GM18867 (cell line): ENCODE measurements at regions not wholly inside any gene's neighbourhood (a gene's known extent, or its start where the extent isn't known, plus 50 kb on each side); places are given as distances from the start of the nearest gene placed in this dataset.

Experiments
- ATAC-seq: cut with Tn5 transposase; IDR thresholded peaks from one replicate; pipeline ENCODE4 v1.9.1; 2021; ENCODE audit warnings: mild to moderate bottlenecking, moderate library complexity; ENCODE audit not compliant: unreplicated experiment

DNA sequence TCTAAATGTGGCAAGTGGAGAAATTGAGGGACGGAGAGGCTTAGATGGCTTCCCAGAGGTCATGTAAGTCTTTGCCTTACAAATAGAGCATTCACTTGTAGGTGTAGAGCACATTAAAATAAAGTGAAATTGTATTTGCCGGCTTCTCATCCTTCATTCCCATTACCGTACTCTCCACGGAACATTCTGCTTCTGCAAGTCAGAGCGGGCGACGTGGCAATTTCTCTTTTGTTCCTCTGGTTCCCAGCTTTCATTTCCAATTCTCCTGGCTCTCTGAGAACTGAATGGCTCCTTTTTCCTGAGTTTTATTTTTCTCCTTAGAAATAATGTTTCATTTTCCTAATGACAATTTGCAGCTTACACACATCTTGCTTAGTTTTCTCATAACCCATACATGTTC, 51.3 kb upstream of the PFKP start:
- ATAC-seq: no peak

DNA sequence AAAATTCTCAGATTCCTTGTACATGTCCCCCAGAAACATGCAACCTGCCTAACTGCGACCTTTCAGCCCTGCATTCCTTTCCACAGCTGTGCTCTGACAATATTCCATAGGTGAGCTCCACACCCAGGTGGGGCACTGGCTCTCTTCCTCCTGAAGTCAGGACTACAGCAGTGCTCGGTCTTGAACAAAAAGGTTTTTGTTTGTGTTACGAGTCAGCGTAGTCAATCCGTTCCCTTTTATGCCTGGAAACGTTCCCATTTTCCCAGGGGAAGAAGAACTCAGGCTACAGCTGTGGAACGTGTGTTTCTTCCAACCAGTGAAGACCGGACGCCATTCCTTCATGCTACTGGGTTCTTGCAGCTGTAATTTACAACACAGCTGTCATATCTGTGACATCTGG, 52.4 kb upstream of the PFKP start:
- ATAC-seq: no peak

DNA sequence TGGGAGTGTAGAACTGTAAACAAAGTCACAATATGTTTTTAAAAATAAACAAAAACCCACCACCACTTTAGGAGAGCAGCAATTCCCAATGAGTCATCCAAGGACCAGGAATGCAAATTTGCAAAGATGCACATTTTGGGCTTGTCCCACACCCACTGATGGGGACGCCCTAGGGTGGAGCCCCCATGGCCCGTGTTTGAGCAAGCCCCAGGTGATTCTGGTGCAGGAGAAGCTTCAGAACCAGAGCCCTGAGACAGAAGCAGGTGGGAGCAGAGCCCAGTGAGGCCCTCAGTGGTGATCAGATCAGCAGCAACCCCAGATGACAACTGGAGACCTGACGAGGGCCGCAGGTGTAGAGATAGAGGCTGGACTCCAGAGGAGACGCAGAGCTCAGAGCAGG, 55.1 kb upstream of the PFKP start:
- ATAC-seq: no peak

DNA sequence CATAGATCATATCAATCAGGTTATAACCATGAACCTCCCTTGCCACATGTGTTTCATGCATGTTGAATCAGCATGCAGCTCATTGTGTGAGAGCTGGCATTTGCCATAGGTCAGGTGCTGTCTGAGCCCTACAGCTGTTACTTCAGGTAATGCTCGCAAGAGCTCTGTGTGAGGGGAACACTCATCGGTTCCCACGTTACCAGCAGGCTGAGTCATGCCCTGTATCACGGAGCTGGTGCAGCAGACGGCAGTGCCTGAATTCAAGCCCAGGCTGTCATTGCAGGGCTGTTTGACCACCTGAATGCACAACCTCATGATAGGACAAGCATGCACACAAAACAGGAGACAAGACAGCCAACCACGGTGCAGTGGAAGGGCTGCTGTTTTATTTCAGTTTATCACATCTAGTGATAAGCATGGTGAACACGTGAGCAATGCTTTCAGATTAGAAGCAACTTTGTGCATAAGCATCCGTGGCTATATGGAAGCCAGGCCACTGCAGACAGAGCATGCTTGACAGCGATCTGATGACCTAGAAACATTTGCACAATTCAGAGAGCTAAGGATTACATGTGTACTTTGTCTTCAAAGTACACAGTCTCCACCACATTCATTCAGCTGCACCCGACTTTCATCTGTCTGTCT, 56.4 kb upstream of the PFKP start:
- no peak for ATAC-seq

DNA sequence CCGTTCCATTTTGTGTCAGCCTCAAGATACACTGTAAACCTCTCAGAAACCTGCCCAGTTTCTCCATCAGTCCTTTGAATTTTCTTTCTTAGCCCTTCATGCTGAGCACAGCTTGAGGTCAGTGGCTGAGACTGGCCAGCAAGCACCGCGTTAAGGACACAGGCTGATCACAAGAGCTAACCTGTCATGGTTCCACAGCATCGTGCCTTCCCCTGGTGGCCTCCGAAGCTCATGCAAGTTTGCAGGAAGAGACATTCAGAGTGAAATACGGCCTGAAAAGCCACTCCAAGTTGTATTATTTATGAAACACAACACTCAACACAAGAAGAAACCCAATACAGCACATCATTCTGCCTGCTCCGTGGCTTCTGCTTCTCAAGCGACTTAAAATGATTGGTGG, 57.0 kb upstream of the PFKP start:
- no peak for ATAC-seq

DNA sequence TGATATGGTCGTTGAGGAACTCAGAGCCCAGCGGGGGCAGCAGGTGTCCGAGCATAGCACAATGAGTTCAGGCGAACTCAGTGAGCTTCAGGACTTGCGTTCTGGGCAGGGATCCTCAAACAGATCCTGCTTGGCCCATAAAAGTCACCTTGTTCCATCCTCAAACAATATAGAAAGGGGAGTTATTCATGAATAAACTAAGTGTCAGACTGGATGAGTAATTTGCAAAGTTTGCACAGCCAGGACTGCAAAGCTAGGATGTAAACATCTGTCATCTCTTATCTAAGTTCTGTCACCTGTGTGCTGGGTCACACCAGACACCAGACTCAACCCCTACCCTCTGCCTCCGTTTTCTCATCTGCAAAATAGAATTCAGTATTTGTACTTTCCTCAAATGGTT, 58.0 kb upstream of the PFKP start:
- ATAC-seq: no peak

DNA sequence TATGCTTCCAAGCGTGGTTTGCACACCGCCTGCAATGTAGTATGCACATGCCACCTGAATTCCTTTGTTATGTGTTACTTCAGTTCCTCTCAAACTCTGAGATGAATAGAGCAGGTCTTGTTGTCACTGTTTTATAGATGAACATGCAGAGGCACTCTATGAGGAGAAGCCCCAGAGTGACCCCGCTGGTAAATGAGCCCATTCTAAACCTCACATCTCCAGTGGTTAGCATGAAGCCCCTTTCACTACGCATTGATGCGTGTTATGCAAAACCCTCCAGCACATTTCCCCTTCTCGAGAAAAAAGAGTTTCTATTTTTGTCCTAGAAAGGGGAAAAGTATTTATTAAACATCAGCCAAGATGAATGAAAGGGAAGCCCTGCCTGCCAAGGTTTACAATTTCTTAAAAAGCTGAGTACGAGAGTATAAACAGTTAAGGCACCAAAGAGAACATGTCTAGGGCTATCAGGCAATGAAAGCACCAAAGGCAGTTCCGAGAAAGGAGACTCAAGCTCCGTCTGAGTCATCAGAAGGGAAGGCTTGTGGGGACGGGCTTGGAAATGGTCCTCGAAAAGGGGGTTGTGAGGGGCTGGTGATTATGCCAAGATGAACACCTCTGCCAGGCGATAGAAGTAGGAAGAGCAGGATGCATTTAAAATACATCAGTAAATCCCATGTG, 58.7 kb upstream of the PFKP start:
- no peak for ATAC-seq

DNA sequence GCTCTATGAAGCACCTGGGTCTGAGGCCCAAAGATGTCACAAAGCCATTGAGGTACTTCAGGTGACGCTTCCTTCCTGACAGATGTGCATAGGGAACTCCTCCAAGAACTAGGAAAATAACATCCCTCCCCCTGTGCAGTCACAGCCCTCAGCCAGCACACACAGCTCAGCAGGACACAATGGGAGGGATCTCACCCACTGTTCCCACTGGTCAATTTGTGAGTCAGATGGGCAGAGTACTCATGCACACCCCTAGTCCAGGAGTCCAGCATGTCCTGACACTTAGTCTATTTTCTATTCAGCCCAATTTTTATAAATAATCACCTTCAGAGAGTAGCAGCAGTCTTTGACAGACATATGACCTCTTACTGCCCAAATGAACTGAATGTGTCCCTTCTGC, 60.7 kb upstream of the PFKP start:
- no peak for ATAC-seq

DNA sequence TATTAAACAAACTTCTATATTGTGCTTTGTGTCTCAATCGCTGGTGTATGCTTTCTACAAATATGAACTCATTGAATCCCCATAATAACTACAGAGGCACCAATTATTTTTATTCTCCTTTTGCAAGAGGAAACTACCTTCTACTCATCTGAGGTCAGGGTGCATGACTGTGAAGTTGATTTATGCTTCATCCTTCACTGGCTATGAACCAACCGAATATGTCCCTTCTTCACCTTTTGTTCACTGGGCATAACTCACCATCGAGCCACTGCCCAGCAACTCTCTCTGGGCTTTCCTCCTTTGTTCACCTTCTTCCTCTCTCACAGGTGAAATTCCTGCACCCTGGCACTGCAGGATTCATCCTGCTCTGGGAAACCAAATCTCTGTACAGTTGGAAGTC, 61.3 kb upstream of the PFKP start:
- ATAC-seq: no peak

DNA sequence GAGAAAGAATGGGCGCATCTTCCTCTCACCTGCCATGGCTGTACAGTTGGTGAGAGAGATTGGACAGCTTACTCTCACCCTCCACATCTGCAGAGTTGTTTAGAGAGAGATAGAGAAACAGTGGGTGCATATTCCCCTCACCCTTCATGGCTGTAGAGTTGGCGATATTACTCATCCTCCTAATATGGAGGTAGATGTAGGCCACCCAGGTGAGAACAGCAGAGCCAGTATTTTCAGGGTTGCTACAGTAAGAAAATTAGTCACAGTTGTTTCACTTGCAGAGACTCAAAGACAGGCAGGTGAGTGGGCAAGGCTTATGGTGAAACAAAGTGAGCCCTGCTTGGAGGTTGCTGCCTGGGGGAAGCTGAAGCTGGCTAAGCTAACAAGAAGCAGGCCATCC, 65.0 kb upstream of the PFKP start:
- ATAC-seq: peak; percentile 69

DNA sequence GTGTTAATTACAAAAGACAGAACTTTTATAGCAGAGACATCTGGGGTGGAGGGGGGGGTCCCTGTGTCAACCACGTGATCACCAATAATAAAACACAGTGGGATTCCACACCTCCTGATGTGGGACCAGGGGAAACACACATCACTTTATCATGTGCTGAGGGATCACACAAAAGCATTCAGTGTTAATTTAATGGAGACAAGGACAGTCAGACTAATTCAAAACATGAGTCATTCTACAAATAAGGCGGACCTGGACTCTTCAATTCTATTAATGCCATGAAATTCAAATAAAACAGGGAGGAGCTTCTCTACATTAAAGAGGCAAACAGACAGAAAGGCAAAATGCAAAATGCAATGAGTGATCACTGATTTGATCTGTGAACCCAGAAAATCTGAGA, 67.3 kb upstream of the PFKP start:
- ATAC-seq: no peak

DNA sequence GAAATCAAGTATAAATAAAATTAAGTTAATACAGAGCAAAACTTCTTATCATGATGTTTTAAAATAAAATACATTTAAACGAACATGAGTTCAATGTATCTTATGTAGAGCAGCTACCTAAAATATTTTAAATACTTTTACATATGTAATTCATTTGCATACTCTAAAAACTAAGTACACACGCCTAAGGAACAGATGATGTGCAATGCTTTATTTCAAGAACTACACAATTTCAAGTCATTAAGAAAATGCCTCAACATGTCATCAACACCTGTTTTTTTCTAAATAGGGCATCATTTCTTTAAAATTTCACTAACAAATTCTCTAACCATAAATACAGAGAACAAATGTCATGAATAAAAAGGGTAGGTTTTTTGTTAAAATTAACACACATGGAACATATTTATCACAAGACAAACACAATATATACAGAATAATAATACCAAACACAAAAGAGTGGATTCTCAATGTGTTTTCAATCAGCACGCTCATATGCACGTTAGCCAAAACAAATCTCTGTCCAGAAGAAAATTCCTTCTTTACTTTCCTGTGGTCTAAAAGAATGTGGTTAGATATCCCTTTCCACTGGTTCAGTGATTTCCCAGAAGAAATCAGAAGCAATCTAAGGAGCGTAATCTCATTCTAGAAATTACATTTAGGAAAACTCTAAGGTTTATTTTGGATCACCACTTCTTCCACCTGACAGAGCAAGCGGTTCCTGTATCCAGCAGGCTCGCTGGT, 73.0 kb upstream of the PFKP start:
- no peak for ATAC-seq

DNA sequence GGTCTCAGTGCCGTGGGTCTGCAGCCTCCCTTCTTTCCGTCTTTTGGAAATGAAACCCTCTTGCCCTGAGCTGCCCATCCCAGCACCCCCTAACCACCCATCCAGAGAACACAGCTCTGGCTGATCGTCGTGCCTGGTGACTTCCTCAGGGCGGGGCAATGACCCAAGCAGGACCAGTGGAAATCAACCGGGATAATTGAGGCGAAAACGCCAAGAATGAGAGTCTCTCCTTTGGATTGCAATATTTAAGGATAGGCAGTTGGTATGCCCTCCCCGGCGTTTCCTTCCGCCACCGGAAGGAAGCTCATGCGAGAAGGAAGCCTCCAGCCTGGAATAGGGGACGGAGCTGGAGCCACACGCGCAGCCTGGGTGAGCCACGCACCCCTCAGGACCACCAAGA, 73.7 kb upstream of the PFKP start:
- no peak for ATAC-seq

DNA sequence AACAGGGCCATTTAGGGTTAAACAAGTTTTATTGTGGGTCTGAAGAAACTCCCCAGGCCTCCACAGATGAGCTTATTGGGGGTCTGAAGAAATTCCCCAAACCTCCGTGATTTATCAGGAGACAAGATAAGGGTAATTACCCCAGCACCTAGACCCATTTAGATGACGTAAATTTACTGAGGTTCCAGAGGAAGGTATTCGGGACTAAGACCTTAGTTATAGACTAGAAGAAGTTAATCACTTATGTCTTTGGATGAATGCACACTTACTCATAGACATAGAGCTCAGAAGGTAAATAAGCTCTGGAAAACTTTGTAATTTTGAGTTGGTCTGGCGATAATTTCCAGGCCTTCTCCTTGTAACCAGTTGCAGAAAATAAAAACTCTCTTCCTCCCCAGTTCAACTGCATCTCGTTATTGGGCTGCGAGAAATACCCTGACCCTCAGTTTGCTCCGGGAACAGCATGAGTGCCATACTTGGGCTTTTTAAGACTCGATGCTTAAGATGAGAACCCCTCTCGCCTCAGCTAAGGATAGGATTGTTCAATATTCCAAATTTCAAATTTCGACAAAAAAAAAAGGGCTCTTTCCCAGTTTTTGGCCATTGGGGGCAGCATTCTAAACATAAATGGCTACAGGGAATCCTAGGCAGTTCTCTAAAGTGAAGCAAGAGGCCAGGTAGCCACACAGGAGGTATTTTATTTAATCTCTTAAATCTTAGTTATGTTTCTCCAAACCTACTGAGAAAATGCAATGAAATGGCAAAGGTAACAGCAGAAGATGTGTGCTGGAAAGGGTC, 74.7 kb upstream of the PFKP start:
- no peak for ATAC-seq

DNA sequence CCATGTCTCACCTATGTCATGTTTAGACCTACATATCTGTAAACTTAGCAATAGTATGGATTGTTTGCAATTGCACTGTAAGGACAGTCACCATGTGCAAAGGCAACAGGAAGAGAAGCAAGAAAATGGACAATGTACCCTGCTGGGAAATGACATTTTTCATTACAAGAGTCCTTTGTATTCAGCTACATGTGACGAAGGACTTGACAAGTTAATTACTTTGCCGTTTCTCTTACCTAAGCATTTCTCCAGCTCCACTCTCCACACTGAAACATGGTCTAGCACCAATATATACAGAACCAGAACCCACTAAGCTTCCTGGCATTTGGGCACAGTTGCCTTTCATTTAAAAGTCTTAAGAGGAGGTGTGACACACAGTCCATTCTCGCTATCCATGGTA, 76.6 kb upstream of the PFKP start:
- no peak for ATAC-seq

DNA sequence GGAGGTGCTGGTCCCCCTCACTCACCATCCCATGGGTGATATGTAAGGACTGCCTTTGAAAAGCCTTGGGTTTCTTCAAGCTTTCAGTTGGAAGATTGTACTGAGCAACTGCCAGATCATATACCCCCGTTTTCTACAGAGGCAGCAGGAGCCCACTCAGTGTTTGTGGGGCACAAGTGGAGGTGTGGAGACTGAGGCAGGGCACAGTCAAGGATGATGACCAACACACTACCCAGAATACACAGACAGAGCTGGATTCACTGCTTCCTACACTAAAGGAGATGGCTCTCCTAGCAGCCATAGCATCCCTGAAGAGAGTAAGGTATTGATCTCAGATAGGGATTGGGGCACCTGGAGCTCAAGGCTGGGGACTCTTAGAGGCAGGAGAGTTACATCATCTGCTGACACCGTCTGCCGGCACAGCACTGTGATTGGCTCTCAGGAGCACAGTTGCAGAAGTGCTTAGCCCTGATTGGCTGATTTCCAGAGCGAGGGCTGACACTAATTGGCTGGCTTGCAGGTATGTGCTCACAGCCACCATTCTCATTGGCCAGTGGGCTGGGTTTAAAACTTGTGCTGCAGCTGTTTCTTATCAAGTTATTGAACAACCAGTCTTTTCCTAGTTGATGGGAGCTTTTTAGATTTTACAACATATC, 77.9 kb upstream of the PFKP start:
- no peak for ATAC-seq

DNA sequence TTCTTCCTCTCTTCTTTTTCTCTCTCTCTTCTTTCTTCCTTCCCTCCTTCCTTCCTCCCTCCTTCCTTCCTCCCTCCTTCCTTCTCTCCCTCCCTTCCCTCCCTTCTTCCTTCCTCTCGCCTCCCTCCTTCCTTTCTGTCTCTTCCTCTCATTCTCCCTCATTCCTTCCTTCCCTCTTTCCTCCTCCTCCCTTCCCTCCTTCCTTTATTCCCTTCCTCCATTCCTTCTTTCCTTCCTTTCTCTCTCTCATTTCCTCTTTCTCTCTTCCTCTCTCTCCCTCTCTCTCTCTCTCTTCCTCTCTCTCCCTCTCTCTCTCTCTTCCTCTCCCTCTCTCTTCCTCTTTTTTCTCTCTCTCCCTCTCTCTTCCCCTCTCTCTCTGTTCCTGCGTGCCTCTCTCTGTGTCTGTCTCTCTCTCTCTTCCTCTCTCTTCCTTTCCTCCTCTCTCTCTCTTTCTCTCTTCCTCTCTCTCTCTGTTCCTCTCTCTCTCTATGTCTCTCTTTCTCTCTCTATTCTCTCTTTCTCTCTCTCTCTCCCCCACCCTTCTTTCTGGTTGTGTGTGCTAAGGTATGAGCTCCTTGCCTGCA, 80.1 kb upstream of the PFKP start:
- ATAC-seq: no peak

DNA sequence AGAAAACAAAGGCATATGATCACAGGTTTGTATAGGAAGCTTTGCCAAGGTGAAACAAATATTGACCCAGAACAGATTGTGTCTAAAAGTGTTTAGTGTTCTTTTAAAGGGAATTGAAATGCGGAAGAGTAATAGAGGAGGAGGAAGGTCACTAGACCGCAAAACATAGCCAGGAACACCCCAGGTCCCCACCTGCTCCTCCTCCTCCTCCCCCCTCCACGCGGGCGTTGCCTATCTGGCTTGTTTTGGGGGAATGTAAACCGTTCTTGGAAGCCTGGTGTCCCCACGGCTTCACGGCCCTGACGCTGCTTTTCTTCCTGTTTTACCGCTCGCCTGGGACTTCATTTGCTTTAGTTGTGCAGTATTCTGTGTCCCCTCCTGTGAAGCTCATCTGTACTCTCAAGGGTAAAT, 81.0 kb upstream of the PFKP start:
- ATAC-seq: no peak

DNA sequence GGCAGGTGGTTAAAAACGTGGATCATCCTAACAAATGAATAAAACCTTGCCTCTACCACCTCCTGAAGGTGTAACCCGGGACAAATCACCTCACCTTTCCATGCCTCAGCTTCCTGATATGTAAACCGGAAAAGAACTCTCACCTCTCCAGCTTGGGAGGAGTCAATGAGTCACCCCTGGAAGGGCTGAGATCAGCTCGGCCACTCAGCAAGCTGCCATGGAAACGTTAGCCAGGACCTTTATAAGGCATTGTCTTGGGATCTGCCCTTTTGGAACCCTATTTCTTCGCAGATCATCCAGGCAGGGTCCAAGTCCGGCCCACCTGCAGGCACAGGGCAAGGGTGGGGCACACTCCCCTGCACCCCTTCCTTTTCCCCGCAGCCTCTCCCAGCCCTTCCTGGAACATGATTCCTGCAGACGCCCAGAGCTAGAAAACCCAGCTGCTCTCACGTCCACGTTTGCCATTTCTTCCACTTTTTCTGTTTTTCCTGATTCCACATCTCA, 81.6 kb upstream of the PFKP start:
- ATAC-seq: no peak

DNA sequence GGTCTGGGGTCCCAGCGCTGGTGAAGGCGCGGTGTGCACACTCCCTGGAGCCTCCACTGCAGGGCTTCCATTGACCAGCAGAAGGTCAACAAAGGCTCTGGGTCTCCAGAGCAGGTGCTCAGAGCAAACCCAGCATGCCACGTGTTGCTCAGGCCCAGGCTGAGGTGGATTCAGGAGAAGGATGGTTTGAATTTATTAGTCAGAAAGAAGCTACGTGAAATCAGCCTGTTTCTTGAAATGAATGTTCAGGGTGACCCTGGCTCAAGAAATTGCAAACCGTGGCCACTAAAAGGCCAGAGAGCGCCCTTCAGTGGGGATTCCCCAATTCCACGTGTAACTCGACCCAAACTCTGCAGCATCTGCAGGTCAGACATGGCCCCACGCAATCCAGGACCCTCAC, 82.7 kb upstream of the PFKP start:
- ATAC-seq: peak; percentile 57
